ENCODE measurements at regions not wholly inside any gene's neighbourhood (a gene's known extent, or its start where the extent isn't known, plus 50 kb on each side); places are given as distances from the start of the nearest gene placed in this dataset.
"Not testable (repeated sequence)": the region's sequence is repeated elsewhere in the genome, so short reads cannot be mapped to it uniquely, and the experiment has no call there.

DNA sequence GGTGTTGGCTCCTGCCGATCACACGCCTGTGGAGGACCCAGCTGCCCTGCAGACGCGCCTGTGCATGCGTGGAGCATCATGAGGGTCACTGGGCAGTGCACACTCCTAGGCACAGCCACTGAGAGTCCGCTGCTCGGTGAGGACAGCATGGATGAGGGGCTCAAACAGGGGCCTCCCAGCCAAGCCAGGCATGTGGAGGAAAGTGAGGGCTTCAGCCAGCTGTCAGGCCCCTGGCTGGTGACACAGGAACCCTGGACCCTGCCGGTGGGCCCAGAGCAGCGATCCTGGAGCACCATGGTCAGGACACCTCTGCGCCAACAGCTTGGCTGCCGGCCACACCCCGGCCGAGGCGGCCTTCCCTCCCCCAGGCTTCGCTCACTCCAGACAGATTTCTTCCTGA lies 171.2 kb downstream of the RTP5 start:
- no peaks in the 10 kb centered on the region for H3K36me3 ChIP-seq (ENCODE audit: control insufficient read depth in 4 of 4, insufficient read depth in 4 of 4, low read length in 4 of 4)
- WGBS, 2 donors = 87 to 92% methylated on average over 15 of the region's 15 CpGs
- H3K27me3 ChIP-seq (ENCODE audit: control insufficient read depth in 3 of 3, insufficient read depth in 3 of 3, low read length in 2 of 3) = peaks cover 0 to 2% (median 2%) of the 10 kb centered on the region in 3 donors
- H3K9ac ChIP-seq (ENCODE audit: insufficient read depth in 1 of 2, low read length in 2 of 2) = no peak overlapping the region
- TF ChIP-seq, protein P1, sequence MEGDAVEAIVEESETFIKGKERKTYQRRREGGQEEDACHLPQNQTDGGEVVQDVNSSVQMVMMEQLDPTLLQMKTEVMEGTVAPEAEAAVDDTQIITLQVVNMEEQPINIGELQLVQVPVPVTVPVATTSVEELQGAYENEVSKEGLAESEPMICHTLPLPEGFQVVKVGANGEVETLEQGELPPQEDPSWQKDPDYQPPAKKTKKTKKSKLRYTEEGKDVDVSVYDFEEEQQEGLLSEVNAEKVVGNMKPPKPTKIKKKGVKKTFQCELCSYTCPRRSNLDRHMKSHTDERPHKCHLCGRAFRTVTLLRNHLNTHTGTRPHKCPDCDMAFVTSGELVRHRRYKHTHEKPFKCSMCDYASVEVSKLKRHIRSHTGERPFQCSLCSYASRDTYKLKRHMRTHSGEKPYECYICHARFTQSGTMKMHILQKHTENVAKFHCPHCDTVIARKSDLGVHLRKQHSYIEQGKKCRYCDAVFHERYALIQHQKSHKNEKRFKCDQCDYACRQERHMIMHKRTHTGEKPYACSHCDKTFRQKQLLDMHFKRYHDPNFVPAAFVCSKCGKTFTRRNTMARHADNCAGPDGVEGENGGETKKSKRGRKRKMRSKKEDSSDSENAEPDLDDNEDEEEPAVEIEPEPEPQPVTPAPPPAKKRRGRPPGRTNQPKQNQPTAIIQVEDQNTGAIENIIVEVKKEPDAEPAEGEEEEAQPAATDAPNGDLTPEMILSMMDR (IDR thresholded peaks at IDR 0.05; ENCODE audit: control extremely low read depth, extremely low read depth) = no peak
- ATAC-seq (ENCODE audit: insufficient read depth, low FRiP score) (no peak), DNase-seq (no peak)
- no peak overlapping the region for H3K27ac ChIP-seq (ENCODE audit: low read depth in 1 of 2, low read length in 1 of 2)
- H3K4me1 ChIP-seq (ENCODE audit: control insufficient read depth in 5 of 5, insufficient read depth in 5 of 5, low read length in 5 of 5) = no peaks in the 10 kb centered on the region
- no peak overlapping the region for H3K4me3 ChIP-seq
- H3K9me3 ChIP-seq (ENCODE audit: control insufficient read depth in 4 of 4, insufficient read depth in 3 of 4, low read length in 3 of 4) = peaks cover 0 to 5% (median 0%) of the 10 kb centered on the region in 4 donors

DNA sequence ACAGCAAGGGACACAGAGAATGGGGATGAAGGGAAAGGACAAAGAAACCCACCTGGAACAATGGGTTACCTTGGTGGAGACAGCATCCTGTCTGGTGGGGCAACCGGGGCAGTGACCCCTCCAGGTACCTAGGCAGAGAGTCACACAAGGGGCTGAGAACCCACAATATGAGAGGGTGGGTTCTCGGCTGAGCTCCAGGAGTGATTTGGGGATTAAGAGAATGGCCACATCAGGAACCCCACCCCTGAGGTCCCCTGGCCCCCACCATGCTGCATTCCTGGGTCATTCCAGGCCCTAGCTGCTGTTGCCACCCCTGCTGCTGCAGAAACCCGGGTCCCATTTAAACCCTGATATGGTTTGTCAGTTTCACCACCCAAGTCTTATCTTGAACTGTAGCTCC lies 172.3 kb downstream of the RTP5 start:
- no peak overlapping the region for H3K4me3 ChIP-seq
- ATAC-seq (ENCODE audit: insufficient read depth, low FRiP score) (no peak), DNase-seq (no peak)
- TF ChIP-seq, protein P1 (IDR thresholded peaks at IDR 0.05; ENCODE audit: control extremely low read depth, extremely low read depth) = no peak
- H3K36me3 ChIP-seq (ENCODE audit: control insufficient read depth in 4 of 4, insufficient read depth in 4 of 4, low read length in 4 of 4) = no peaks in the 10 kb centered on the region
- peaks cover 0 to 2% (median 2%) of the 10 kb centered on the region in 3 donors for H3K27me3 ChIP-seq (ENCODE audit: control insufficient read depth in 3 of 3, insufficient read depth in 3 of 3, low read length in 2 of 3)
- no peaks in the 10 kb centered on the region for H3K4me1 ChIP-seq (ENCODE audit: control insufficient read depth in 5 of 5, insufficient read depth in 5 of 5, low read length in 5 of 5)
- no peak overlapping the region for H3K9ac ChIP-seq (ENCODE audit: insufficient read depth in 1 of 2, low read length in 2 of 2)
- H3K9me3 ChIP-seq (ENCODE audit: control insufficient read depth in 4 of 4, insufficient read depth in 3 of 4, low read length in 3 of 4) = peaks cover 0 to 5% (median 0%) of the 10 kb centered on the region in 4 donors
- no peak overlapping the region for H3K27ac ChIP-seq (ENCODE audit: low read depth in 1 of 2, low read length in 1 of 2)
- WGBS, 2 donors = 83 to 94% methylated on average over 3 of the region's 3 CpGs

DNA sequence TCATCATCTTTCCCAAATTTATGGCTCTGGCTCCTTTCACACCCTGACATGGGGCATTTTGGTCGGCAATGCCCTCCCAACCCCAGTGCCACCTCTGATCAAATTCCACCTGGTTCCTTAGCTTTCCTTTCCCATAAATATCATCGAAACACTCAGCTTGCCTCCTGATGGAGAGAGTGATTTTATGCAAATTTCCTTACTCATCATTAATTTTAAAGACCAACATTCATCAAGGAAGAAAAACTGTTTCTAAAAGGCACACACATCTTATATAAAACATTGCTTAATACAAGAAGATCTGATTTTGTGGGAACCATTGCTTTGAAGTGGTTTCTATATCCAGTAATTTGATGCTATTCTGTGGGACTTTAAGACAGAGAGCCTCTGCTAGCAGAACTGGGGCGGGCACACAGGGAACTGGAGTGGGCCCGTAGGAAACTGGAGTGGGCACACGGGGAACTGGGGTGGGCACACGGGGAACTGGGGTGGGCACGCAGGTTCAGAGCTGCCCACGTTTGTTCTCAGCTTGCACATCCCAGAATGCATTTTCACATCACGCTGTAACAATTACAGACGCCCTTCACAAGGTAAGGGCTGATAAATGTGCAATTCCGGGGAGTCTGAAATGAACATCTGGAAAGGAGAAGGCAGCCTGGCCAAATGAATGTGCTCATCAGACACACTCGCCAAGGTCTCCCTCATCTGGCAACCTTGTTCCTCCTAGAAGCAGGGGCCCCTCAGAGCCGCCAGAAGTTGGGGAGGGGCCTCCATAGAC lies 174.2 kb downstream of the RTP5 start:
- no peaks in the 10 kb centered on the region for H3K36me3 ChIP-seq (ENCODE audit: control insufficient read depth in 4 of 4, insufficient read depth in 4 of 4, low read length in 4 of 4)
- H3K9me3 ChIP-seq (ENCODE audit: control insufficient read depth in 4 of 4, insufficient read depth in 3 of 4, low read length in 3 of 4) = peaks cover 0 to 5% (median 0%) of the 10 kb centered on the region in 4 donors
- peaks cover 0 to 7% (median 5%) of the 10 kb centered on the region in 3 donors for H3K27me3 ChIP-seq (ENCODE audit: control insufficient read depth in 3 of 3, insufficient read depth in 3 of 3, low read length in 2 of 3)
- ATAC-seq (ENCODE audit: insufficient read depth, low FRiP score) = no peak
- H3K27ac ChIP-seq (ENCODE audit: low read depth in 1 of 2, low read length in 1 of 2) = no peak overlapping the region
- H3K4me3 ChIP-seq = no peak overlapping the region
- TF ChIP-seq, protein P1 (IDR thresholded peaks at IDR 0.05; ENCODE audit: control extremely low read depth, extremely low read depth) = no peak
- H3K4me1 ChIP-seq (ENCODE audit: control insufficient read depth in 5 of 5, insufficient read depth in 5 of 5, low read length in 5 of 5) = no peaks in the 10 kb centered on the region
- no peak overlapping the region for H3K9ac ChIP-seq (ENCODE audit: insufficient read depth in 1 of 2, low read length in 2 of 2)
- WGBS, 2 donors = 62 to 66% methylated on average over 13 of the region's 13 CpGs
- no peak for DNase-seq

DNA sequence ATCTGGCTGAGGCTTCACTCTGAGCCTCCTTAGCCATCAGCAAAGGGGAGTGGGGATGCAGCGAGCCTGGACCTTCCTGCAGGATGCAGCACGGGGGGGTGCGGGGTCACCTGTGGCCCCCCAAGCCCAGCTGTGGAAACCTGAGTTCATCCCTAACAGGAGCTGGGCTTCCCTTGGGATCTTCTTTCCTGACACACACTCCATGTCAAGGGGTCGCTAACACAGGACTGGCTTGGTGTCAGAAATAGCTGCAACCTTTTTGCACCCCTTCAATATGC lies 174.7 kb downstream of the RTP5 start:
- Histone ChIP-seq H3K9ac (ENCODE audit: insufficient read depth in 1 of 2, low read length in 2 of 2) (no peak overlapping the region), H3K36me3 (ENCODE audit: control insufficient read depth in 4 of 4, insufficient read depth in 4 of 4, low read length in 4 of 4) (no peaks in the 10 kb centered on the region), H3K4me1 (ENCODE audit: control insufficient read depth in 5 of 5, insufficient read depth in 5 of 5, low read length in 5 of 5) (no peaks in the 10 kb centered on the region), H3K27ac (ENCODE audit: low read depth in 1 of 2, low read length in 1 of 2) (no peak overlapping the region), H3K4me3 (no peak overlapping the region), H3K9me3 (ENCODE audit: control insufficient read depth in 4 of 4, insufficient read depth in 3 of 4, low read length in 3 of 4) (peaks cover 0 to 5% (median 0%) of the 10 kb centered on the region in 4 donors), H3K27me3 (ENCODE audit: control insufficient read depth in 3 of 3, insufficient read depth in 3 of 3, low read length in 2 of 3) (peaks cover 0 to 7% (median 5%) of the 10 kb centered on the region in 3 donors)
- TF ChIP-seq, protein P1 (IDR thresholded peaks at IDR 0.05; ENCODE audit: control extremely low read depth, extremely low read depth) = no peak
- no peak for ATAC-seq (ENCODE audit: insufficient read depth, low FRiP score)
- no peak for DNase-seq
- 80 to 87% methylated on average over 4 of the region's 4 CpGs for WGBS, 2 donors

DNA sequence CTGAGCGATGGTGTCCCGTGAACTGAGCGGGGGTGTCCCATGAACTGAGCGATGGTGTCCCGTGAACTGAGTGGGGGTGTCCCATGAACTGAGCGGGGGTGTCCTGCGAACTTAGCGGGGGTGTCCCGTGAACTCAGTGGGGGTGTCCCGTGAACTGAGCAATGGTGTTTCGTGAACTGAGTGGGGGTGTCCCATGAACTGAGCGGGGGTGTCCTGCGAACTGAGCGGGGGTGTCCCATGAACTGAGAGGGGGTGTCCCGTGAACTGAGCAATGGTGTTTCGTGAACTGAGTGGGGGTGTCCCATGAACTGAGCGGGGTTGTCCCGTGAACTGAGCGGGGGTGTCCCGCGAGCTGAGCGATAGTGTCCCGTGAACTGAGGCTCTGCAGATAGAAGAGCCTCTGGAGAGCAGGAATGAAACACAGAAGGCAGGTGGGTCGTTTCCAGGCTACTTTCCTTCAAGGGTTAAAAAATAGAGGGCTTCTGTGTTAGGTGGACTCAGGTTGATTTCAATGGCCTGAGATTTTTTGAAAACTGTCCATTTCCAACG lies 176.1 kb downstream of the RTP5 start:
- 92 to 95% methylated on average over 25 of the region's 25 CpGs for WGBS, 2 donors
- H3K9ac ChIP-seq (ENCODE audit: insufficient read depth in 1 of 2, low read length in 2 of 2); DNase-seq; H3K27ac ChIP-seq (ENCODE audit: low read depth in 1 of 2, low read length in 1 of 2); ATAC-seq (ENCODE audit: insufficient read depth, low FRiP score); H3K9me3 ChIP-seq (ENCODE audit: control insufficient read depth in 4 of 4, insufficient read depth in 3 of 4, low read length in 3 of 4); H3K4me1 ChIP-seq (ENCODE audit: control insufficient read depth in 5 of 5, insufficient read depth in 5 of 5, low read length in 5 of 5); H3K36me3 ChIP-seq (ENCODE audit: control insufficient read depth in 4 of 4, insufficient read depth in 4 of 4, low read length in 4 of 4); H3K4me3 ChIP-seq: not testable (repeated sequence)
- H3K27me3 ChIP-seq (ENCODE audit: control insufficient read depth in 3 of 3, insufficient read depth in 3 of 3, low read length in 2 of 3) = peaks cover 0 to 13% (median 8%) of the 10 kb centered on the region in 3 donors

All from lung (tissue), 11 donors.